HepG2 (cell line): ENCODE measurements at regions not wholly inside any gene's neighbourhood (a gene's known extent, or its start where the extent isn't known, plus 50 kb on each side); places are given as distances from the start of the nearest gene placed in this dataset.

Experiments used
- ATAC-seq: fragments of 200-7000 bp; cut with Tn5 transposase; 3 replicates; pipeline ENCODE4 v1.9.1; 2020; ENCODE audit warnings: mild to moderate bottlenecking, moderate library complexity
- BruUV-seq: library from RNA; stranded (reverse); fragments of 400-500 nt; replicated peaks from 2 replicates; lab custom pipeline; 2021; lab: Mats Ljungman, UMichigan
- CTCF ChIA-PET: fragments of 300-600 bp; formaldehyde crosslinking; extraction: SDS; loops from one replicate; lab custom pipeline; 2021; ENCODE audit warnings: low total read pairs, inconsistent platforms, low intra/inter-chr PET ratio; lab: Yijun Ruan, JAX
- POLR2A ChIA-PET: fragments of 350-600 bp; sonication (Branson Sonifier 250); formaldehyde crosslinking; loops from one replicate; lab custom pipeline; 2020; ENCODE audit warnings: antibody characterized with exemption, inconsistent platforms; lab: Yijun Ruan, JAX
- DNase-seq: peaks from one replicate; pipeline ENCODE4 v3.0.0-alpha.2; 2015; ENCODE audit warnings: low spot score
- FAIRE-seq: peaks from 3 replicates; lab custom pipeline; 2011; peaks lifted over from hg19 to GRCh38; lab: Jason Lieb, UNC
- H2AFZ ChIP-seq: one replicate; pipeline ENCODE4 v1.6.1; 2011; ENCODE audit warnings: low read length, inconsistent platforms
- H3K27ac ChIP-seq: fragments of 300-600 bp; 3 replicates; pipeline ENCODE4 v1.8.0; 2011; ENCODE audit warnings: mixed run types, mild to moderate bottlenecking, mixed read lengths, low read length, inconsistent platforms; ENCODE audit not compliant: insufficient read depth; ENCODE audit errors: extremely low read length
- H3K27me3 ChIP-seq, 2 experiments: fragments of 200-600 bp in 1 of 2; 2 replicates in 1 of 2; 3 replicates in 1 of 2; pipeline versions ENCODE4 v1.6.0 to v1.8.0; 2011; ENCODE audit warnings: low read length in 2 of 2, mild to moderate bottlenecking in 2 of 2, moderate library complexity in 2 of 2, inconsistent platforms in 1 of 2; ENCODE audit not compliant: insufficient read depth in 2 of 2, control insufficient read depth in 1 of 2
- H3K36me3 ChIP-seq, 2 experiments: fragments of 200-600 bp in 1 of 2; replicated peaks in 1 of 2; 2 replicates in 1 of 2; 3 replicates in 1 of 2; pipeline versions ENCODE4 v1.5.1 to v1.8.0; 2011; ENCODE audit warnings: low read length in 2 of 2, inconsistent platforms in 1 of 2; ENCODE audit not compliant: insufficient read depth in 2 of 2, control insufficient read depth in 1 of 2
- H3K4me1 ChIP-seq: 2 replicates; pipeline ENCODE4 v1.5.1; 2012; ENCODE audit warnings: low read length, inconsistent platforms; ENCODE audit not compliant: insufficient read depth
- H3K4me2 ChIP-seq: 2 replicates; pipeline ENCODE4 v1.6.0; 2011; ENCODE audit warnings: low read depth, low read length, inconsistent platforms
- H3K4me3 ChIP-seq, 3 experiments: fragments of 200-600 bp in 1 of 3; sonication (generic), shearing (Covaris generic) in 1 of 3; replicated peaks in 1 of 3; 2 replicates each; pipeline ENCODE4 v1.5.1; 2011 to 2016; ENCODE audit warnings: low read length in 3 of 3, inconsistent platforms in 2 of 3, low read depth in 2 of 3, mild to moderate bottlenecking in 2 of 3, control low read depth in 1 of 3, mixed read lengths in 1 of 3; ENCODE audit not compliant: insufficient read depth in 1 of 3
- H3K79me2 ChIP-seq: one replicate; pipeline ENCODE4 v1.6.1; 2011; ENCODE audit warnings: low read length, inconsistent platforms; ENCODE audit not compliant: insufficient read depth
- H3K9ac ChIP-seq: 2 replicates; pipeline ENCODE4 v1.6.0; 2011; ENCODE audit warnings: mild to moderate bottlenecking, low read depth, low read length, inconsistent platforms; ENCODE audit not compliant: insufficient read depth
- H3K9me3 ChIP-seq: 2 replicates; pipeline ENCODE4 v1.5.1; 2012; ENCODE audit warnings: mild to moderate bottlenecking, low read length
- H4K20me1 ChIP-seq: 2 replicates; pipeline ENCODE4 v1.6.0; 2011; ENCODE audit warnings: inconsistent platforms, mild to moderate bottlenecking, low read length, moderate library complexity; ENCODE audit not compliant: insufficient read depth
- ELK4 ChIP-seq: sonication (generic); formaldehyde crosslinking; IDR thresholded peaks from 2 replicates; pipeline ENCODE4 v1.9.0; 2021; ENCODE audit warnings: missing genetic modification reagents, borderline replicate concordance
- FOXP1 ChIP-seq, 2 experiments: fragments of 450-650 bp in 1 of 2; IDR thresholded peaks; 2 replicates each; pipeline ENCODE4 v1.6.1; 2017 to 2018; ENCODE audit warnings: antibody characterized with exemption in 1 of 2
- HOXA7 ChIP-seq: sonication (generic); formaldehyde crosslinking; IDR thresholded peaks from 2 replicates; pipeline ENCODE4 v1.8.1; 2022; ENCODE audit warnings: mild to moderate bottlenecking, missing genetic modification reagents, moderate library complexity
- NFYC ChIP-seq: IDR thresholded peaks from 2 replicates; pipeline ENCODE4 v1.6.1; 2016; ENCODE audit warnings: missing genetic modification reagents, missing compliant biosample characterization
- STAT6 ChIP-seq: sonication (generic); formaldehyde crosslinking; IDR thresholded peaks from 2 replicates; pipeline ENCODE4 v1.4.0; 2020; ENCODE audit warnings: missing genetic modification reagents, mild to moderate bottlenecking, borderline replicate concordance
- TEAD3 ChIP-seq: optimal IDR thresholded peaks from 2 replicates; pipeline ENCODE3; 2016; ENCODE audit warnings: borderline replicate concordance
- TOE1 ChIP-seq: sonication (generic); formaldehyde crosslinking; IDR thresholded peaks from 2 replicates; pipeline ENCODE4 v1.4.0; 2020; ENCODE audit warnings: mild to moderate bottlenecking, missing genetic modification reagents
- UBTF ChIP-seq: sonication (generic); formaldehyde crosslinking; IDR thresholded peaks from 2 replicates; pipeline ENCODE4 v1.4.0; 2020; ENCODE audit warnings: mild to moderate bottlenecking, missing genetic modification reagents
- WGBS: methylation state at CpG from one replicate; pipeline ENCODE4 v1.1.6; 2017; ENCODE audit warnings: low lambda C conversion rate; 5-methylcytosine and 5-hydroxymethylcytosine counted together
- in situ Hi-C: cut with HindIII; loops from 2 replicates; pipeline ENCODE4 v1.10.0; 2017; ENCODE audit warnings: low pct_unique_long_range_greater_than_20kb; ENCODE audit not compliant: extremely low pct_ligation_motif_present
- intact Hi-C: fragments of 100-400 bp; cut with micrococcal nuclease; formaldehyde crosslinking; loops from one replicate; pipeline ENCODE4 v1.10.0; 2022; ENCODE audit not compliant: unreplicated experiment
- TF ChIP-seq, protein P1 (sequence below): IDR thresholded peaks from 2 replicates; pipeline ENCODE4 v1.6.1; 2016; ENCODE audit warnings: missing biosample characterization, missing genetic modification reagents, low read depth
- TF ChIP-seq, protein P2 (sequence below): IDR thresholded peaks from 2 replicates; pipeline ENCODE4 v1.6.1; 2018; ENCODE audit warnings: missing genetic modification reagents, mild to moderate bottlenecking, missing compliant biosample characterization

- TF ChIP-seq STAT6 (CRISPR knock-in tag) = no peak
Measured at GRCh38 chr5:4970171-4970570, 170.0 kb upstream of the ADAMTS16 start (continued).

DNA sequence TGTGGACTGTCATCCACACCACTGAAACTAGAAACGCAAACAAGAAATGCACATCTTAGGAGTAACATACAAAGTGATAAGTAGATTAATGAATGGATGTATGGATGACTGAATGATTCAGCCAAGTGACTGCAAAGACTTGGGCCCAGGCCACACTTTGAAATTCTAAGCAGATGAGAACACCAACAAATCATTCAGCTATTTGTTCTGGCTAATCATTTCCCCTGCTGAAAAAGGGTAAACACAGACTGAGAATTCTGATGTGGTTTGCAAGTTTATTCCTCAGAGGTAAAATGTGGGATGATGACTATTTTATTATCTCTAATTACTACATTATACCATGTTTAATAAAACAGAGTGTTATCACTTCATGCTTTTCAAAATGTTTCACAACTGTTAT, 163.2 kb upstream of the ADAMTS16 start:
- BruUV-seq = no TSS peak

More for the DNA sequence above, 163.2 kb upstream of the ADAMTS16 start:
- POLR2A ChIA-PET = no interaction called here
- no peak for DNase-seq
- Histone ChIP-seq H4K20me1 (no peaks in the 10 kb centered on the region), H3K4me1 (no peaks in the 10 kb centered on the region), H3K9ac (no peak overlapping the region), H3K36me3 (no peaks in the 10 kb centered on the region), H3K27ac (no peak overlapping the region), H3K9me3 (no peaks in the 10 kb centered on the region), H3K79me2 (no peaks in the 10 kb centered on the region), H3K4me3 (no peak overlapping the region), H3K27me3 (no peaks in the 10 kb centered on the region), H2AFZ (no peak overlapping the region), H3K4me2 (no peak overlapping the region)
- in situ Hi-C loops = no loop called here
- TF ChIP-seq TOE1 (CRISPR knock-in tag) = no peak
- TF ChIP-seq UBTF (CRISPR knock-in tag) = no peak
- TF ChIP-seq NFYC (CRISPR knock-in tag) = no peak
- no peak for TF ChIP-seq HOXA7 (CRISPR knock-in tag)
- TF ChIP-seq FOXP1 (IDR thresholded peaks at IDR 0.05) = no peak
- TF ChIP-seq FOXP1 (CRISPR knock-in tag; IDR thresholded peaks at IDR 0.05) = no peak
- TF ChIP-seq ELK4 (CRISPR knock-in tag) = no peak
- TF ChIP-seq, protein P1, sequence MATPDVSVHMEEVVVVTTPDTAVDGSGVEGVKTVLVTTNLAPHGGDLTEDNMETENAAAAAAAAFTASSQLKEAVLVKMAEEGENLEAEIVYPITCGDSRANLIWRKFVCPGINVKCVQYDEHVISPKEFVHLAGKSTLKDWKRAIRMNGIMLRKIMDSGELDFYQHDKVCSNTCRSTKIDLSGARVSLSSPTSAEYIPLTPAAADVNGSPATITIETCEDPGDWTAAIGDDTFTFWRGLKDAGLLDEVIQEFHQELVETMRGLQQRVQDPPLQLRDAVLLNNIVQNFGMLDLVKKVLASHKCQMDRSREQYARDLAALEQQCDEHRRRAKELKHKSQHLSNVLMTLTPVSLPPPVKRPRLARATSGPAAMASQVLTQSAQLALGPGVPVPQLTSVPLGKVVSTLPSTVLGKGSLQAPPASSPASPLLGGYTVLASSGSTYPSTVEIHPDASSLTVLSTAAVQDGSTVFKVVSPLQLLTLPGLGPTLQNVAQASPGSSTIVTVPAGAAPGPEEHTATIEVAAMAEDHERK = no peak
- TF ChIP-seq, protein P2, sequence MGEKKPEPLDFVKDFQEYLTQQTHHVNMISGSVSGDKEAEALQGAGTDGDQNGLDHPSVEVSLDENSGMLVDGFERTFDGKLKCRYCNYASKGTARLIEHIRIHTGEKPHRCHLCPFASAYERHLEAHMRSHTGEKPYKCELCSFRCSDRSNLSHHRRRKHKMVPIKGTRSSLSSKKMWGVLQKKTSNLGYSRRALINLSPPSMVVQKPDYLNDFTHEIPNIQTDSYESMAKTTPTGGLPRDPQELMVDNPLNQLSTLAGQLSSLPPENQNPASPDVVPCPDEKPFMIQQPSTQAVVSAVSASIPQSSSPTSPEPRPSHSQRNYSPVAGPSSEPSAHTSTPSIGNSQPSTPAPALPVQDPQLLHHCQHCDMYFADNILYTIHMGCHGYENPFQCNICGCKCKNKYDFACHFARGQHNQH (CRISPR knock-in tag) = no peak
- no peak for TF ChIP-seq TEAD3
- intact Hi-C loops = no loop called here
- 0% methylated on average over 1 of the region's 1 CpG for WGBS
- CTCF ChIA-PET = no interaction called here
- no peak for FAIRE-seq
- ATAC-seq = no peak
